GM23248 (cell line): ENCODE measurements at regions not wholly inside any gene's neighbourhood (a gene's known extent, or its start where the extent isn't known, plus 50 kb on each side); places are given as distances from the start of the nearest gene placed in this dataset.

Experiments used
- EZH2 ChIP-seq: fragments of 200-600 bp; sonication (generic); IDR thresholded peaks from 2 replicates; pipeline ENCODE4 v1.6.1; 2018; ENCODE audit warnings: antibody characterized with exemption, mild to moderate bottlenecking; ENCODE audit not compliant: insufficient read depth, poor library complexity, severe bottlenecking
- EZH2phosphoT487 ChIP-seq: fragments of 200-600 bp; sonication (generic); IDR thresholded peaks from 2 replicates; pipeline ENCODE4 v1.6.1; 2018; ENCODE audit warnings: antibody characterized with exemption, moderate library complexity, mild to moderate bottlenecking, low read depth; ENCODE audit not compliant: insufficient read depth

GRCh38 chr16:63223851-63224250 lies 1187.6 kb upstream of the CDH8 start:
- no peak for TF ChIP-seq EZH2
- TF ChIP-seq EZH2phosphoT487: no peak
